Esophagus squamous epithelium (tissue), 4 donors: ENCODE measurements at regions not wholly inside any gene's neighbourhood (a gene's known extent, or its start where the extent isn't known, plus 50 kb on each side); places are given as distances from the start of the nearest gene placed in this dataset.

Experiments used
- POLR2A ChIP-seq, 4 donors: fragments of 450-650 bp; IDR thresholded peaks; one replicate each; pipeline ENCODE4 v1.6.1; 2017; ENCODE audit warnings: antibody characterized with exemption in 4 of 4, mild to moderate bottlenecking in 4 of 4, moderate library complexity in 3 of 4
- TF ChIP-seq, protein P1 (sequence below), 6 experiments: fragments of 450-650 bp in 4 of 6; fragments of 200-600 bp in 2 of 6; sonication (generic) in 2 of 6; IDR thresholded peaks; one replicate each; pipeline ENCODE4 v1.5.1; 2016 to 2019; ENCODE audit warnings: antibody characterized with exemption in 6 of 6, mild to moderate bottlenecking in 4 of 6, moderate library complexity in 4 of 6

DNA sequence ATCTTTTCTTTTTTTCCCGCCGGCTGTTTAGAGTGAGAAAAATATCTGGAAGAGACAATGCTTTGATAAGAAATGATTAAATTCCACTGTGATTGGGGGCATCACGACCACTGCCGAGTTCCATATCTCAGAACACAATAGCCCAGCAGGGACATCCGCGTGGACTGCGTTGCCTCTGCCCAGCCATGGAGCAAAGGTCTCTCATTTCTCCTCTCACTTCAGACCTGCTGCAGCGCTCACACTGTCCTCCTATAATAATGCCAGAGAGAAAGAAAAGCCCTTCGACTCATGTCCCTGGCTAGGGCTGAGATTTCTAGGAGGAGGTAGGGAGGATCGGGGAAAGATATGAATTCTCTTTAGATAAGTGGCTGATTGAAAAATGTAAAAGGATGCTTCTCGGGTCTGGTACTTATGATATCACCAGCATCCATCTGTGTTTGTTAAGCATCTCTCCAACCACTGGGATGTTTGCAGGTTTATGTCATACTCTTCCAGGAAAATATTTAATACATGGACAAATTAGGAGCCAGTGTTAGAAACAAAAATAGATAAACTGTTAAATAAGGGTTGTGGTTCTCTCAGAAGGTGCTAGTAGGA lies 472.9 kb upstream of the AKR1E2 start:
- TF ChIP-seq, protein P1, sequence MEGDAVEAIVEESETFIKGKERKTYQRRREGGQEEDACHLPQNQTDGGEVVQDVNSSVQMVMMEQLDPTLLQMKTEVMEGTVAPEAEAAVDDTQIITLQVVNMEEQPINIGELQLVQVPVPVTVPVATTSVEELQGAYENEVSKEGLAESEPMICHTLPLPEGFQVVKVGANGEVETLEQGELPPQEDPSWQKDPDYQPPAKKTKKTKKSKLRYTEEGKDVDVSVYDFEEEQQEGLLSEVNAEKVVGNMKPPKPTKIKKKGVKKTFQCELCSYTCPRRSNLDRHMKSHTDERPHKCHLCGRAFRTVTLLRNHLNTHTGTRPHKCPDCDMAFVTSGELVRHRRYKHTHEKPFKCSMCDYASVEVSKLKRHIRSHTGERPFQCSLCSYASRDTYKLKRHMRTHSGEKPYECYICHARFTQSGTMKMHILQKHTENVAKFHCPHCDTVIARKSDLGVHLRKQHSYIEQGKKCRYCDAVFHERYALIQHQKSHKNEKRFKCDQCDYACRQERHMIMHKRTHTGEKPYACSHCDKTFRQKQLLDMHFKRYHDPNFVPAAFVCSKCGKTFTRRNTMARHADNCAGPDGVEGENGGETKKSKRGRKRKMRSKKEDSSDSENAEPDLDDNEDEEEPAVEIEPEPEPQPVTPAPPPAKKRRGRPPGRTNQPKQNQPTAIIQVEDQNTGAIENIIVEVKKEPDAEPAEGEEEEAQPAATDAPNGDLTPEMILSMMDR (IDR thresholded peaks at IDR 0.05) = no peak
- TF ChIP-seq POLR2A (IDR thresholded peaks at IDR 0.05) = no peak
